Globus pallidus (tissue), 1 donor: ENCODE measurements at regions not wholly inside any gene's neighbourhood (a gene's known extent, or its start where the extent isn't known, plus 50 kb on each side); places are given as distances from the start of the nearest gene placed in this dataset.

Experiments
- DNase-seq: peaks from one replicate; pipeline ENCODE4 v3.0.0-alpha.2; 2015; ENCODE audit warnings: low spot score

- no peak for DNase-seq
These were observed 103.8 kb downstream of the LYPLAL1 start for GRCh38 chr1:219277304-219278105.

DNA sequence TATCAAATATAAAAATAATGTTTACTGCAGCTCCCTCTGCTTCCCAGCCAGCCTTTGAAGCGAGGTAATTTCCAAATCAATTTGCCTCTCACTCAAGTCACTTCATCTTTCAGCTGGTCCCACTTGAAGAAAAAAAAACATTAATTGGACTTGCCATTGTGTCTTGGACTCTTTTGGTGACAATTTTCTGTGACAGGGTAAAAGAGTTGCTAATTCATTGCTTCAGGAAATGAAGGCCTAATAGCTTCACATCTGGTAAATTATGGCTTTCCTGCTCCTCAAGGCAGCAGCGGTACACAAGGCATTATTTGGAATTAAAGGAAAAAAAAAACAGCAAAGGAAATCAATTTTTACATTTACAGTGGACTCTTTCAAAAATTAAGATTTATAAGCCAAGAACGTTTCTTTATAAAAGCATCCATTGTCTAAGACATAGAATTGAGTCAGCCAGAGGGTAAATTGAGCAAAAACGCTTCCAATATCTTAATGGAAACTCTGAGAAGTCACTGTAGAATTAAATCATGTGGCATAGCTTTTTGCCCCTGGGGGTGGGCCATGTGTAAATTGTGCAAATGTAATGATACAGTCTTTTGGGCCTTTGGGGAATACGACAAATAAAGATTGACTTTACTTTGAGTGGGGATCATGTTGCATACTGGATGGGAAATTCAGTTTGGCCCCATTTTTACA is 102.5 kb downstream of the LYPLAL1 start:
- no peak for DNase-seq

DNA sequence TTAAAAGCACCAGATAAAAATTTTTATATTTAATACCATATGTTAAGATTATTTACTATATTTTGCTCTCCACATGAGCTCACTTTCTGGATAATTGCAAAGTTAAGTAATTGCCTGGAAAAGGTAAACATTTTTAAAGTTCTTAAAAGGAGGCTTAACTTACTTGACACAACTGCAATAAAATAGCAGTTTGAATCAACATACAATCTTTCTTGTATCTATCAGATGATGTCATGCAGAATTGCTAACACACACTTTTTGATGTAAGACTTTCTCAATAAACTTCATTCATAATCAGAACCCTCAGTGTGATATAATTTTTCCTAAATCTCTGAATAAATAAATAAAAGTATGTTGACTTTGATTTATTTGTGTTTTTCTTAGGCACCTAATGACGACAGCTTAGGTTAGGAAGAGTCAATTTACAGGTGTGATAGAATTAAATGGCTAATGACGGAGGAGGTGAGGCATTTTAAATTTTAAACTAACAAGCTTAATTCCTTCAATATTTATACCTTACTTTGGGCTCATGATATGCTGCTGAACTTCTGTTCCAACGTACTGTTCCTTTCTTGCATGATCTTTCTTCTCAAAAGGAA is 99.5 kb downstream of the LYPLAL1 start:
- no peak for DNase-seq

- DNase-seq = no peak
These were observed 98.3 kb downstream of the LYPLAL1 start for GRCh38 chr1:219271818-219272535.

GRCh38 chr1:219269171-219269570 is 95.5 kb downstream of the LYPLAL1 start:
- no peak for DNase-seq

DNA sequence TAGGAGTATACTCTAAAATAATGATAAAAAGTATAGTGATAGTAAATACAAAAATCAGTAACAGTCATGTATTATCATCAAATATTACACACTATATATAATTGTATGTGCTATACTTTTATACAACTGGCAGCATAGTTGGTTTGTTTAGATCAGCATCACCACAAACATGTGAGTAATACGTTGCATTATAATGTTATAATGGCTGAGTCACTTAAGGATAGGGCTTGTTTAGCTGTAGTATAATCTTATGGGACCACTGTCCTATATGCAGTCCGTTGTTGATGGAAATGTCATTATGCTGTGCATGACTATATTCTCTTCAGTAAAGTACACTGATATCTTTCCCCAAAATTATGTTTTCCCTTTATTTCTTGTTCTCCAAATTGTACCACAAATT is 92.8 kb downstream of the LYPLAL1 start:
- DNase-seq = no peak

- no peak for DNase-seq
These were observed 91.4 kb downstream of the LYPLAL1 start for GRCh38 chr1:219265026-219265515.

DNA sequence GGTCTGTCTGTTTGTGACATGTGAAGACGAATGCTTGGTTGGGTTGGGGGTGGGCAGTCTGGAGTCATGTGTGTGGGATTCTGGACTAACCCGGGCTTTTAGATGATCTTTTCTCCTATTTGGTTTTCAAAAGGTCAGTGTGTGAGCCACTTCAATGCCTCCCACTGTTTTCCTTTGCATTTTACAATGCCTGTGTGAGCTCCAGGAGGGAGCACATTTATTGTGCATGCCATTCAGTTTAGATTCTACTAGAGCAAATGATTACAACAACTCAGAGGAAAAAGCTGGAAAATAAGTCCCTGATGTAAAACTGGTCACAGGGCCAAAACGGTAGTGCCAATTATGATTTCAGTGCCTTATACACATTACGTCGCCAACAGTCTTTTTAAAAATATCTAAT is 90.9 kb downstream of the LYPLAL1 start:
- DNase-seq = no peak
